ENCODE measurements at regions not wholly inside any gene's neighbourhood (a gene's known extent, or its start where the extent isn't known, plus 50 kb on each side); places are given as distances from the start of the nearest gene placed in this dataset.

GRCh38 chr5:117486879-117487391 lies 912.3 kb upstream of the SEMA6A start:
- FAIRE-seq (no peak), DNase-seq (ENCODE audit: low read depth, low spot score) (no peak)
- no peak overlapping the region for H2AFZ ChIP-seq (ENCODE audit: control insufficient read depth, low read length)
- no peaks in the 10 kb centered on the region for H3K79me2 ChIP-seq (ENCODE audit: control insufficient read depth, insufficient read depth, low read length)
- no peak overlapping the region for H3K27ac ChIP-seq (ENCODE audit: control insufficient read depth, insufficient read depth, low read length)
- no peak overlapping the region for H3K4me3 ChIP-seq (ENCODE audit: control insufficient read depth in 2 of 3, extremely low read depth in 1 of 3, insufficient read depth in 2 of 3, low read depth in 1 of 3, low read length in 3 of 3)
- H3K9ac ChIP-seq (ENCODE audit: control insufficient read depth, extremely low read depth, insufficient read depth, low read length): no peak overlapping the region
- TF ChIP-seq CTCF (optimal IDR thresholded peaks at IDR 0.05 in 1 of 3, IDR thresholded peaks at IDR 0.05 in 1 of 3, conservative IDR thresholded peaks at IDR 0.05 in 1 of 3; ENCODE audit: extremely low read depth in 1 of 3, insufficient read depth in 2 of 3, low read length in 3 of 3) (no peak), EZH2 (IDR thresholded peaks at IDR 0.05; ENCODE audit: low read length) (no peak)
- H3K9me1 ChIP-seq (ENCODE audit: control insufficient read depth, extremely low read depth, insufficient read depth, low read length): no peaks in the 10 kb centered on the region
- dilution Hi-C loops (cut with MboI; ENCODE audit: extremely low pct_ligation_motif_present, low sequenced_read_pairs): no loop called here
- no peaks in the 10 kb centered on the region for H4K20me1 ChIP-seq (ENCODE audit: control insufficient read depth, extremely low read depth, insufficient read depth, low read length)
- no peak overlapping the region for H3K4me2 ChIP-seq (ENCODE audit: control insufficient read depth, extremely low read depth, insufficient read depth, low read depth, low read length)
- no peaks in the 10 kb centered on the region for H3K9me3 ChIP-seq (ENCODE audit: control insufficient read depth, low read depth, low read length)
- H3K36me3 ChIP-seq (ENCODE audit: control insufficient read depth in 2 of 2, extremely low read depth in 1 of 2, insufficient read depth in 2 of 2, low read length in 2 of 2): no peaks in the 10 kb centered on the region
- no peaks in the 10 kb centered on the region for H3K4me1 ChIP-seq (ENCODE audit: control insufficient read depth, extremely low read depth, insufficient read depth, low read length)
- H3K27me3 ChIP-seq (ENCODE audit: control insufficient read depth, extremely low read depth, insufficient read depth, low read length): no peaks in the 10 kb centered on the region

- no peak overlapping the region for H3K27ac ChIP-seq (ENCODE audit: control insufficient read depth, insufficient read depth, low read length)
- FAIRE-seq (no peak), DNase-seq (ENCODE audit: low read depth, low spot score) (no peak)
- no peaks in the 10 kb centered on the region for H3K9me1 ChIP-seq (ENCODE audit: control insufficient read depth, extremely low read depth, insufficient read depth, low read length)
- no peaks in the 10 kb centered on the region for H4K20me1 ChIP-seq (ENCODE audit: control insufficient read depth, extremely low read depth, insufficient read depth, low read length)
- no peaks in the 10 kb centered on the region for H3K9me3 ChIP-seq (ENCODE audit: control insufficient read depth, low read depth, low read length)
- no peak overlapping the region for H3K4me3 ChIP-seq (ENCODE audit: control insufficient read depth in 2 of 3, extremely low read depth in 1 of 3, insufficient read depth in 2 of 3, low read depth in 1 of 3, low read length in 3 of 3)
- no peaks in the 10 kb centered on the region for H3K4me1 ChIP-seq (ENCODE audit: control insufficient read depth, extremely low read depth, insufficient read depth, low read length)
- H3K9ac ChIP-seq (ENCODE audit: control insufficient read depth, extremely low read depth, insufficient read depth, low read length): no peak overlapping the region
- no peak overlapping the region for H3K4me2 ChIP-seq (ENCODE audit: control insufficient read depth, extremely low read depth, insufficient read depth, low read depth, low read length)
- no peaks in the 10 kb centered on the region for H3K79me2 ChIP-seq (ENCODE audit: control insufficient read depth, insufficient read depth, low read length)
- no peak overlapping the region for H2AFZ ChIP-seq (ENCODE audit: control insufficient read depth, low read length)
- no peaks in the 10 kb centered on the region for H3K36me3 ChIP-seq (ENCODE audit: control insufficient read depth in 2 of 2, extremely low read depth in 1 of 2, insufficient read depth in 2 of 2, low read length in 2 of 2)
- H3K27me3 ChIP-seq (ENCODE audit: control insufficient read depth, extremely low read depth, insufficient read depth, low read length): no peaks in the 10 kb centered on the region
- dilution Hi-C loops (cut with MboI; ENCODE audit: extremely low pct_ligation_motif_present, low sequenced_read_pairs): no loop called here
- TF ChIP-seq EZH2 (IDR thresholded peaks at IDR 0.05; ENCODE audit: low read length) (no peak), CTCF (optimal IDR thresholded peaks at IDR 0.05 in 1 of 3, IDR thresholded peaks at IDR 0.05 in 1 of 3, conservative IDR thresholded peaks at IDR 0.05 in 1 of 3; ENCODE audit: extremely low read depth in 1 of 3, insufficient read depth in 2 of 3, low read length in 3 of 3) (no peak)
Measured at GRCh38 chr5:117486261-117486660, 911.6 kb upstream of the SEMA6A start.

All from keratinocyte (primary cell).